HG02884 (cell line): ENCODE measurements at regions not wholly inside any gene's neighbourhood (a gene's known extent, or its start where the extent isn't known, plus 50 kb on each side); places are given as distances from the start of the nearest gene placed in this dataset.

ENCODE experiments used
- ATAC-seq: cut with Tn5 transposase; IDR thresholded peaks from one replicate; pipeline ENCODE4 v1.9.1; 2021; ENCODE audit warnings: mild to moderate bottlenecking, moderate library complexity; ENCODE audit not compliant: unreplicated experiment

DNA sequence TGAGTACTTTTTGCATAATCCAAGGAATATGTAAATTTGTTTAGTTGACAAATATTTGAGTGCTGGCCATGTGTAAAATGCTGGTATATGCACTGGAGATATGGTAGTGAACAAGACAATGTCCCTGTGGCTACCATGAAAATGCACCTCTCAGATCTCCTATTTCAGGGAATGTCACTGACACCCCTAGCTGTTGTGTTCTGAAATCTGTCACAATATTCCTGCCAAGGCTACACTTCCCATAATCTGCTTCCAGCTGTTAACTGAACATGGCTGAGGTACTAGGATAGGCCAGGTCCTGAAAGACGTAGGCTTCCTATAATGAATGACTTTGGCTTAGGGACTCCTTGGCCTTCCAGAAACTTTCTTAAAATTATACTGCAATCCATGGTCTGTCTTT, 197.8 kb downstream of the ZNF648 start:
- ATAC-seq, result no peak

GRCh38 chr1:181863006-181863405, 198.5 kb downstream of the ZNF648 start:
- ATAC-seq, result no peak

- ATAC-seq, result no peak
Measured at GRCh38 chr1:181858135-181858534, 203.4 kb downstream of the ZNF648 start.
